Esophagus muscularis mucosa (tissue), 4 donors: ENCODE measurements at regions not wholly inside any gene's neighbourhood (a gene's known extent, or its start where the extent isn't known, plus 50 kb on each side); places are given as distances from the start of the nearest gene placed in this dataset.
"Not testable (repeated sequence)": the region's sequence is repeated elsewhere in the genome, so short reads cannot be mapped to it uniquely, and the experiment has no call there.

ENCODE experiments used
- DNase-seq: peaks from one replicate; pipeline ENCODE4 v3.0.0-alpha.2; 2017; ENCODE audit errors: extremely low spot score
- H3K27ac ChIP-seq, 4 donors: fragments of 200-600 bp; sonication (generic); replicated peaks in 1 of 4; 1 replicate in 3 of 4; 2 replicates in 1 of 4; pipeline ENCODE4 v1.5.1; 2016 to 2019; ENCODE audit warnings: mild to moderate bottlenecking in 1 of 4
- H3K27me3 ChIP-seq, 4 donors: fragments of 200-600 bp; sonication (generic); one replicate each; pipeline versions ENCODE4 v1.5.1 to v1.6.0; 2016 to 2019
- H3K36me3 ChIP-seq, 4 donors: fragments of 200-600 bp; sonication (generic); one replicate each; pipeline ENCODE4 v1.5.1; 2016 to 2019
- H3K4me1 ChIP-seq, 4 donors: fragments of 200-600 bp; sonication (generic); one replicate each; pipeline ENCODE4 v1.5.1; 2016 to 2019
- H3K4me3 ChIP-seq, 4 donors: fragments of 200-600 bp; sonication (generic); 1 replicate in 2 of 4; 2 replicates in 2 of 4; pipeline ENCODE4 v1.5.1; 2016 to 2019; ENCODE audit warnings: mild to moderate bottlenecking in 4 of 4, moderate library complexity in 1 of 4
- H3K9me3 ChIP-seq, 4 donors: fragments of 200-600 bp; sonication (generic); 1 replicate in 3 of 4; 2 replicates in 1 of 4; pipeline ENCODE4 v1.5.1; 2016 to 2019
- CTCF ChIP-seq, 3 experiments: fragments of 200-600 bp in 2 of 3; fragments of 450-650 bp in 1 of 3; sonication (generic) in 2 of 3; IDR thresholded peaks; one replicate each; pipeline ENCODE4 v1.5.1; 2017 to 2019; ENCODE audit warnings: antibody characterized with exemption in 3 of 3, mild to moderate bottlenecking in 2 of 3, moderate library complexity in 1 of 3
- EP300 ChIP-seq: sonication (generic); formaldehyde crosslinking; IDR thresholded peaks from one replicate; pipeline ENCODE4 v1.6.1; 2017; ENCODE audit warnings: antibody characterized with exemption
- POLR2A ChIP-seq: fragments of 450-650 bp; IDR thresholded peaks from one replicate; pipeline ENCODE4 v1.6.1; 2017; ENCODE audit warnings: antibody characterized with exemption, moderate library complexity, mild to moderate bottlenecking, low read depth
- POLR2AphosphoS5 ChIP-seq, 2 donors: sonication (generic); formaldehyde crosslinking; IDR thresholded peaks; one replicate each; pipeline ENCODE4 v1.6.1; 2017; ENCODE audit warnings: antibody characterized with exemption in 2 of 2
- WGBS: methylation state at CpG from one replicate; pipeline ENCODE4 v1.1.5; 2018; 5-methylcytosine and 5-hydroxymethylcytosine counted together
- intact Hi-C: fragments of 100-400 bp; cut with DNase I; formaldehyde crosslinking; loops from one replicate; pipeline ENCODE4 v1.15.1; 2023

DNA sequence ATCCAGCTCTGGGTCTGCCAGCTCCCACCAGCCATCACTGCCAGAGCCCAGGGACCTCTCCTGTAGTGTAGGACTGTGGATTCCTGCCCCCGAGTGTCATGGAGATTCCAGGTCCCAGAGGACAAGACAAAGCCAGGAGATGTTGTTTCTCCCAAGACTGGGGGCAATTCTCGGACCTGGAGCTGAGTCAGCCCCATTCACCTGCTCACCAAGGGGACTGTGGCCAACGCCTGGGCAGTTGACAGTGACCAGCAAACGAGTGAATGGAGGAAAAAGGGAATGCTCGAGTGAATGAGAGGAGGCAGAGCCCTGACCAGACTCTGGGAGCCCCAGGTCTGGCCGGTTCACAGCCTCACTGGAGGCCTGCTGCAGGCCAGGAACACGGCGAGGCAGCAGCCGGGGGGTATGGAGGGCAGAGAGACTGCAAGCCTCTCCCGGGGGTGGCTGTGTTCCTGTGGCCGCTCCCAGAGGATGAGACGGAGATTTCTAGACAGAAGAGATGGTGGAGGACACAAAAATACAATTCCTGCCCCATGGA is 61.3 kb upstream of the PRR5 start:
- Histone ChIP-seq H3K4me3 (no peak overlapping the region), H3K27me3 (peaks cover 0 to 18% (median 0%) of the 10 kb centered on the region in 4 donors), H3K27ac (no peak overlapping the region), H3K4me1 (peaks cover 0 to 28% (median 26%) of the 10 kb centered on the region in 4 donors), H3K36me3 (no peaks in the 10 kb centered on the region), H3K9me3 (no peaks in the 10 kb centered on the region)
- TF ChIP-seq POLR2AphosphoS5 (IDR thresholded peaks at IDR 0.05) (no peak), EP300 (no peak), POLR2A (no peak), CTCF (IDR thresholded peaks at IDR 0.05) (no peak)
- intact Hi-C loops = no loop called here
- DNase-seq = no peak
- WGBS = 82% methylated on average over 12 of the region's 12 CpGs

DNA sequence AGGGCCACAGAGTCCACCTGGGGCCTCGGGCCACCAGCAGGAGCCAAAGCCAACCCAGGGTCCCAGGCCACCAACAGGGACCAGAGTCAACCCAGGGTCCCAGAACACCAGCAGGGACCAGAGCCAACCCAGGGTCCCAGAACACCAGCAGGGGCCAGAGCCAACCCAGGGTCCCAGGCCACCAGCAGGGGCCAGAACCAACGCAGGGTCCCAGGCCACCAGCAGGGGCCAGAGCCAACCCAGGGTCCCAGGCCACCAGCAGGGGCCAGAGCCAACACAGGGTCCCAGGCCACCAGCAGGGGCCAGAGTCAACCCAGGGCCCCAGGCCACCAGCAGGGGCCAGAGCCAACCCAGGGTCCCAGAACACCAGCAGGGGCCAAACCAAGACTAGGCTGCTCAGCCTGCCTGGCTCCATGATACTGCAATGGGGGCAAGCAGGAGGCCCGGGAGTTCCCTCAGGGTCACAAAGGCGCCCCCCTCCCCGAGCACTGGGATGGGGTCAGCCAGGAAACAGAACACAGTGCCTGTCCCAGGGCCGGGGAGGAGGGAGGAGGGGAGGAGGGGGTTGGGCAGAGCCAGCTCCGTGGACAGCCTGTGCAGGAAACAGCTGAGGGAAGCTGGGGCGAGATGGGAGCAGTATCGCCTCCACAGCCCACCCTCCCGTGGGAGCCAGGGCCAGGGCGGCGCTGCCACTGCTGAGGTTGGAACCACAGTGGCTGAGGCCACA is 62.0 kb upstream of the PRR5 start:
- DNase-seq = peak; percentile 75
- Histone ChIP-seq H3K27ac (peak overlapping the region; percentile 58 to 74 (median 62)), H3K4me3 (no peak overlapping the region), H3K9me3 (no peaks in the 10 kb centered on the region), H3K36me3 (no peaks in the 10 kb centered on the region), H3K4me1 (peaks cover 0 to 28% (median 26%) of the 10 kb centered on the region in 4 donors), H3K27me3 (peaks cover 0 to 12% (median 0%) of the 10 kb centered on the region in 4 donors)
- WGBS = 69% methylated on average over 12 of the region's 12 CpGs
- no peak for TF ChIP-seq CTCF (IDR thresholded peaks at IDR 0.05)
- TF ChIP-seq POLR2A = no peak
- intact Hi-C loops = no loop called here

- no peaks in the 10 kb centered on the region for H3K9me3 ChIP-seq
- DNase-seq = peak; percentile 87
- intact Hi-C loops = no loop called here
- H3K4me3 ChIP-seq = no peak overlapping the region
- TF ChIP-seq POLR2A (no peak), CTCF (IDR thresholded peaks at IDR 0.05) (no peak), EP300 (peak; percentile 58), POLR2AphosphoS5 (IDR thresholded peaks at IDR 0.05) (peak; percentile 47 to 59)
- H3K4me1 ChIP-seq = peaks cover 0 to 28% (median 26%) of the 10 kb centered on the region in 4 donors
- H3K27ac ChIP-seq = peak overlapping the region; percentile 58 to 74 (median 62)
- H3K27me3 ChIP-seq = peaks cover 0 to 12% (median 0%) of the 10 kb centered on the region in 4 donors
- H3K36me3 ChIP-seq = no peaks in the 10 kb centered on the region
- WGBS = 55% methylated on average over 34 of the region's 34 CpGs
Observed at GRCh38 chr22:44638971-44639760, 62.8 kb upstream of the PRR5 start.

DNA sequence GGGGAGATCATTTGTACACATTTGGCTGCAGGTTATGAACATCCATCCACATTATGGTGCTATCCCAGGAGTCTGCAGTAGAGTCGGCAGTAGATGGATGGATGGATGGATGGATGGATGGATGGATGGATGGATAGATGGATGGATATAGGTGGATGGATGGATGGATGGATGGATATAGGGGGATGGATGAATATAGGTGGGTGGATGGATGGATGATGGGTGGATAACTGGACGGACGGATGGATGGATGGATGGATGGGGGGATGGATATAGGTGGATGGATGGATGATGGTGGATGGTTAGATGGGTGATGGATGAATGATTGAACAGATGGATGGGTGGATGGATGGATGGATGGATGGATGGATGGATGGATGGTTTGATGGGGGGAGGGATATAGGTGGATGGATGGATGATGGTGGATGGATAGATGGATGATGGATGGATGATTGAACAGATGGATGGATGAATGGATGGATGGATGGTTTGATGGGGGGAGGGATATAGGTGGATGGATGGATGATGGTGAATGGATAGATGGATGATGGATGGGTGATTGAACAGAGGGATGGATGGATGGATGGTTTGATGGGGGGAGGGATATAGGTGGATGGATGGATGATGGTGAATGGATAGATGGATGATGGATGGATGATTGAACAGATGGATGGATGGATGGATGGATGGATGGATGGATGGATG is 65.3 kb upstream of the PRR5 start:
- H3K9me3 ChIP-seq, H3K36me3 ChIP-seq, DNase-seq, H3K4me3 ChIP-seq, intact Hi-C loops, H3K27ac ChIP-seq: not testable (repeated sequence)
- 94% methylated on average over 3 of the region's 3 CpGs for WGBS
- Histone ChIP-seq H3K4me1 (peaks cover 0 to 28% (median 26%) of the 10 kb centered on the region in 4 donors), H3K27me3 (peaks cover 0 to 12% (median 0%) of the 10 kb centered on the region in 4 donors)

GRCh38 chr22:44635567-44635966 is 66.4 kb upstream of the PRR5 start:
- H3K4me3 ChIP-seq, H3K9me3 ChIP-seq, DNase-seq, H3K27me3 ChIP-seq, H3K36me3 ChIP-seq, intact Hi-C loops, H3K27ac ChIP-seq: not testable (repeated sequence)
- WGBS = 87% methylated on average over 9 of the region's 9 CpGs
- peaks cover 0 to 25% (median 24%) of the 10 kb centered on the region in 4 donors for H3K4me1 ChIP-seq
